ENCODE measurements at regions not wholly inside any gene's neighbourhood (a gene's known extent, or its start where the extent isn't known, plus 50 kb on each side); places are given as distances from the start of the nearest gene placed in this dataset.
"Not testable (repeated sequence)": the region's sequence is repeated elsewhere in the genome, so short reads cannot be mapped to it uniquely, and the experiment has no call there.

DNA sequence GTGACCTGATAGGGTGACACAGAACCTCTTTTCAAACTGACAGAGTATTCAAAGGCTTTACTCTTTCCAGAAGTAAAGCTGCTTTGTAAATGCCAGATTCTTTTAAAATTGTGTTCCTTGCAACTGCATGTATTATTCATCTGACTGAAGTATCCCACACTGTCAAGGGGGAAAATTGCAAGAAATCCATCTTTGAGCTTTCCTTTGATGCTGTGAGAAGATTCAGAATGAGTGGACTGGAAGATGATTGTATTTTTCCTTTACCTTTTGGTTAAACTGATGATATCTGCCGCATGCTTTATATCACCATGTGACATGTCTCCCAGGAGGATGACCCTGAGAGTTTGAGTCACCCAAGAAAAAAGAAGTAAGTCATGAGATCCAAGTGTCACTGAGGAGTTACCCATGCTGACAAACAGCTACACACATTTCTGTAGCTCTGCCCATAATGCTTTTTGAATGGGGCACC is 250.8 kb upstream of the CBLB start:
- DNase-seq (ENCODE audit: low read depth in 2 of 2) = peak in 1 of 2 donors; percentile 16

DNA sequence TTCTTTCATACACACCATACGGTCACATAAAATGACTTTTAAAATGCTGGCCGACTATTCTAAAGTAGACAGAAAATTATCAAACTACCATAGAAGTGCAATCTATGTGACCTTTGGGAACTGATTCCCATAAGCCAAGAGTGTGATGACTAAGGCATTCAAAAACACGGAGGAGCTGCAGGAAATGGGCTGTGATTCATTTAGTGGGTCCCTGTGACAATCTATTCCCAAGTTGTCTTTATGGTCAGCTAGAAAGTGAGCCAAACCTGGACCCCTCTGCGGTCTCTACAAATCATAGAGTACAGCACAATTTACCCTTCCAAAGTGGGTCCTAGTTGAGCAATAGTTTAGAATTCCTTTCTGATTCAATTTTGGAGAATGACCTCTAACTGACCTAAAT is 251.5 kb upstream of the CBLB start:
- DNase-seq (ENCODE audit: low read depth in 2 of 2) = no peak

DNA sequence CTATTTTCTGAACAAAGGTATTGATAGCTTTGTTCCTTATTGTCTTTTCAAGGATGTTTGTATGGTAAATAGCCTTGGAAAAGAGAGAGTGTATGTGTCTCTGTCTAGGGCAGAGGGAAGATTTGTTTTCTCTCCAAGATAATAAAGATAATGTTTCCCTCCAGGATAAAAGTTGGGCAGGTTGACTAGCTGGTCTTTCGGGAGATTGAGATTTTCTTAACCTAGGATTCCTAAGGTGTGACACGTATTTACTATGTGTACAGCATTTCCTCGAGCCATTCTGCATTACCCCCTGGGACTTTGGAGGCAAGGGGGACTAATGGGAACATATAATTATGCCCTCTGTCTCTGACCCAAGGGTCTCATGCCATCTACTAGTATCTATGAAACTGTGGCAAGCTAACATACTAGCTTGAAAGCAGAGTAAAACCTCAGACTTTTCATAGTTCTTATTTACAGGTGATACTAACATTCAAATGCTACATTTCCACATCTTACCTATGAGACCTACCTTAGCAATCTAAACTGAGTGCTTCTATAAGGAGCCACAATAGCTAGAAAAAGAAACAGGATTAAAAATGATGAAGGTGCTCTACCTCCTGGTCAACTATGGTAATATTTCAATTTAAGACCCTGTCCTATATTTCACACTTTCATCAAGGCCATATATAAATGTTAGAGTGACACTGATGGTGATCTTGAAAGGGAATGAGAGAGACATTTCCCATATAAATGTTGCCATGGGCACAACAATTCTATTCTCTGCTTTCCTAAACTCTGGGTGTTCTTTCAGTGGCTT is 252.9 kb upstream of the CBLB start:
- DNase-seq (ENCODE audit: low read depth in 2 of 2) = no peak

DNA sequence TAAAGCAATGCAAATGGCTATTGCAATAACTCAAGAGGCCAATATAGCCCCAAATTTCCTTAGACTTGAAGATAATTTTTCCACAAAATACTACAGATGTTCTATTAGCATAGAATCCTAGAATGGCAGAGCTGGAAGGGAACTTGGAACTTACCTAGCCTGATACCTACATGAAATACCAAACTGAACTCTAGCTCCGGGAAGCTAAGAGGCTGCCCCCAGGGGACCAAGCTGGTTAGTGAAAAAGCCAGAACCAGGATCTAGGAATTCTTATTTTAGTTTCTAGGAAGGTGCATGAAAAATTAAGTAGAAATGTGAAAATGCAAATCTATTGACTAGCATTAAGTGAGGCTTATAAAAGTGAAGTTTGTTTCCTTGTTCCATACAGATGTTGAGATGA is 256.0 kb upstream of the CBLB start:
- DNase-seq (ENCODE audit: low read depth in 2 of 2) = no peak

DNA sequence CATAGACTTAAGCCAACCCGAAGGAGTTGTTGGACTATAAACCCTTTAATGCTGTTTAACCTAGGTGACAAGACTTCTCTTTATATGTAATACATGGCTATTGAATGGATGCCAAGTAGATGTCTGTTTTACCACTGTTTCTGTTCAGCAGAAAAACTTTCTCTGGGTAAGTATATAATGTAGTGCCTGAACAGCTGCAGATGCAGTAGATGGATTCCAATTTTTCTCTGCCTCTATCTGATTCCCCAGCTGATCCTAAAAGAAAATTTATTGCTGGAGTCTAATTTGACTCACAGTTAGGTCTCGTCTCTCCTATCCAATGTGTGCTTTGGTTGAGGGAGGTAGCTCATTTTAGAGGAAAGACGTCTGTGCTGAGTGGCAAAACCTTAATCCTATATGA is 256.5 kb upstream of the CBLB start:
- no peak for DNase-seq (ENCODE audit: low read depth in 2 of 2)

DNA sequence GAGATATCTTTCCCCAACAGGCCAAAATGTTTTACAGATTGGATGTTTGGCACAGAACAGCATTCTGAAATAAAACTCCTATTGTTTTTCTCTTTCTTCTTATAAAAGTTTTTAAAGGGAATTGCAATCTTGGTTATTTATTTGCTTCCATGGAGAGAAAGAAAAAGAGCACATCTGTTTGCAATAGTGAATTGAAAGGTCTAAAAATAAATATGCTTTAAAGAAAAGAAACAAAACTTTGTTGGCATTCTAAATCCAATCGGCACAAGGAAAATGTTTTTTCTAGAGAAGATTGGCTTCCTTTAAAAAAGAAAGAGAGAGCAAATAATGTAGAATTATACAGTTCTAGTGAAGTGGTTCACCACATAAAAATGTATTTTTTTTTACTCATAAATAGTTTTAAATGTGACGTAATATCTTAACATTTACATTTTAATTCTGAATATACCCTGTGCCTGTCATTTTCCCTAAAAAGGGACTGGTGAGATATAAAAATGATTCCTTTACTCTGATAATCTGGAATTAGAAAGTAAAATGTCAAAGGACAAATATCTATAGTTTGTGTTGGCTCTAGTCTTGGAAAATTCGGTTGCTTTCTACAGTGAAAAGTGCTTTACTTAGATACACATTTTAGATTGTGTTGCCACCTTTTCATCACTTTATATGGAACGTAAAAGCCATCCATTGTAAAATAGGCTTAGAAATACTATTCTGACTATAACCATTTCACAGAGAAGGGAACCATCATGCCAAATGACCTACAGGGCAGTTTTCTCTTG is 257.4 kb upstream of the CBLB start:
- DNase-seq (ENCODE audit: low read depth in 2 of 2) = no peak

DNA sequence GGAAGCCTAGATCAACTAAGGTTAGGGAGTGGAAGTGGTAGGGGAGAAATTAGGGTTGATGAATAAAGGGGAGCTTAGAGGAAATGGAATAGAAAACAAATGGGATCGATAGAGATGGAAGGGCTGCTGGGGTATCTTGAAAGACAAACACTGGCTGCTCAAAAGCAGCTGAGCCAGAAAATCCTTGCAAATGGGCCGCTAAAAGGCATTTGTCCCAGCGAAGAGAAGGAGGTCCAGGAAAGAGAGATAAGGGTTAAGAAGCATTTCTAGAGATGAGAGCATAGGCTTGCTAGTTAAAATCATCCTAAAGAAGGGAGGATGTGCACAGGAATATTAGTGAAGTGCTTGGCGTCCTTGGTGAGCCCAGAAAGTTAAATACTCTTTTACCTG is 258.0 kb upstream of the CBLB start:
- DNase-seq (ENCODE audit: low read depth in 2 of 2) = no peak

DNA sequence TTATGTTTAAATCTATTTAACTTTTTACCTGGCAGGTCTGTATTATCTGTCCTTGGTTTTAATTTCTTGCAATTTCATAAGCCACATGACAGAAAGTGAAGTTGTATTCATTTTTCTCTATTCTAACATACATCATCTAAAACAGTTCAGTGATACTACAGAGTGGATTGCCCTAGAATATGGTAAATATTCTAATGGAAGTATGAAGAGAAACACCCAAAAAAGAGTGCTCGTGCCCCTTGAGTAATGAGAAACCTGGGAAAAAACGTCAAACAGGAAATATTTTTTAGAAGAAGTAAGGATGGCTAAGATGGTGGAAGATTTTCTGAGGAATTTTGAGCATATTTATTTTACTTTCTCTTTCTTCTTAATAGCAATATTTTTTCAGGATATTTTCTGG is 261.1 kb upstream of the CBLB start:
- DNase-seq (ENCODE audit: low read depth in 2 of 2) = no peak

DNA sequence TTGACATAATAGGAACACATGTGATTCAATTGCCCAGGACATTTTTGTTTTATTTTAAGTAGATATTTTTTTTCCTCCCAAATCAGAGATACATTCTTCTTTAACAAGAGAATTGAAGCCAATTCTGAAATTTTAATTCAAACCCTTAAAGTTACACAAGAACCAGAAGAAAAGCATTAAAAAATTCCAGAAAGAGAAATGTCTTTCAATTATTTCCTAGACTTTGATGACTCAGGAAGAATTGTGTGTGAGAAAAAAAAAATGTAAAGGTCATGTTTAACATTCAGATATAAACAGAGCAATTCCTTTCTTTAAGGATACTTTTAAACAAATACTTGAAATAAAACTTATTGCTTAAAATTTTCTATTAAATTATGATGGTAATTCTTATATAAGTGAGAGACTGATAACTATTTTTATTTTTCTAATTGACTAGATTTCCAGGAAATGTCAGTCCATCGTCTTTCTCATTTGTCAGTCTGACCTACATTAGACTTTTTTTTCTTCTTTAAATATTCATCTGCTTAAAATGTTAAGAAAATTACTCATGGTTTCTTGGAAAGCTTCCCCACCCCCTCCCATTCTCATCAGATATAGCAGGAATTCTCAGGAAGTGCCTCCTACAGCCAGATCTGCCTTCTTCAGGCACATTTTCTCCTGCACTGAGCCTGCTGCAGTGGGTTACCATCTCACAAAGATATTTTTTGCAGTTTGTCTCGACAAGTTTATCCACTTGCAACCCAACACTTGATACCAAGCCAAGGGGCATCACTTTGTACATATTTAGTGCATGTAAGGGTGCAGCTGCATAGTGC is 261.8 kb upstream of the CBLB start:
- DNase-seq (ENCODE audit: low read depth in 2 of 2) = no peak

DNA sequence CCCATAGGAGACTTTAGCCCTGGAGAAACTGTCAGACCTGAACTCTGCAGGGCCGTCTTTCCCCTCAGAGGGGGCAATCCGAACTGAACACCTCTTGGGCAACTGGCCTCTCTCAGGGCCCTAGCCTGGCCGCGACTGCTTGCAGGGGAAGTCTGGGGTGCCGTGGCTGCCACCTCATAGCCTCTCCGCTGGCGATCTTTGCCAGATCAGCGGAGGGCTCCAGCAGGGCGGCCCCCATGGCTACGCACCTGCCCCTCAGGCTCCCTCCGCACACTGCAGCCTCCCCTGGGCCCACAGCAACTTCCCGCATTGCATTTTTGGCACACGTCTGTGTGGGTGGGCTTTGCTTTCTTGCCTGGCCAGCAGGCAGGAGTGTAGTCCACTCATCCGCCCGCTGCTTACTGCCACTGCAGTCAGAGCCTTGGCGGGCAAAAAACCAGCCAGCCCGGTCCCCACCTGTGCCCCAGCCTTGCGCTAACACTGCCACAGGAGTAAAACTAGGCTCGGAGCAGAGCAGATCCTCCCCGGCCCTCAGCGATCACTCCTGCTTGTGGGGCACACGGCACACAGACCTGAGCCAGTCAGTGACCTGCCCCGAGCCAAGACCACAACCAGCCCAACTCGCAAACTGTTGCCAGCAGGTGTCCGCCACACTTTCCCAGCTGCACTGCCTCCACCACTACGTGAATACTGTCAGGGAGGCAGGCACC is 266.8 kb upstream of the CBLB start:
- DNase-seq (ENCODE audit: low read depth in 2 of 2) = no peak

DNA sequence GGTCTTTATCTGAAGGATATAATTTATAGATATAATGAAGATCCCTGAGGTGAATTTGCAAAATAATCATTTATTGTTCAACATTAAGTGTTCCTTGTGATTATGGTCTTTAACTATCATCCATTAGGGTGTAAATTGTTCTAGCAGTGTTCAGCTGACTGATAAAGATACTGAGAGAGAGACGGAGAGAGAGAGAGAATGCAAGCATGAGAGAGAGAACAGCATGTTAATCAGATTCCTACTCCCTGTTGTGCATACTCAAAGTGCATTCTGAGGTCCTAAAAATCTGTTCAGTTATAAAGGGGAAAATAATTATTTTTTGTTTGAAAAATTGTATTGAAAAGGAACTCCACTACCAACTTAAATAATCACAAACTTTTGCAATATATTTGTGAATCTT is 271.0 kb upstream of the CBLB start:
- no peak for DNase-seq (ENCODE audit: low read depth in 2 of 2)

DNA sequence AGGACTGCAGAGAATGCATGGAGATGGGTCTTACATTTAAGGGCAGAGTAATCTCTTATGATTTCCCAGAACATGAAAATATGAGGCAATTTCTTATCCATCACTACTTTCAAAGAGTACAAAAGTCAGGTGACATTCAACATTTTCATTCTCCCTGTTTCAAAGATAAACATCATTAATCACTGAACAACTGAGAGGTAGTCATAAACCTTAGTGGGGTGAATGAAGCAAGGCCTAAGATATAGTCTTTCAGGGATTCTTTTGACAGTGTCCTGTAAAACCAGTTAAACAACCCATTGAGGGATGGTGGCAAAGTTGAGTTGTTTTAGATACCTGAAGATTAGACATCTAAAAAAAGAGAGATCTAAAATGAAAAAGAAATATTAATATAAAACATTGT is 271.6 kb upstream of the CBLB start:
- no peak for DNase-seq (ENCODE audit: low read depth in 2 of 2)

DNA sequence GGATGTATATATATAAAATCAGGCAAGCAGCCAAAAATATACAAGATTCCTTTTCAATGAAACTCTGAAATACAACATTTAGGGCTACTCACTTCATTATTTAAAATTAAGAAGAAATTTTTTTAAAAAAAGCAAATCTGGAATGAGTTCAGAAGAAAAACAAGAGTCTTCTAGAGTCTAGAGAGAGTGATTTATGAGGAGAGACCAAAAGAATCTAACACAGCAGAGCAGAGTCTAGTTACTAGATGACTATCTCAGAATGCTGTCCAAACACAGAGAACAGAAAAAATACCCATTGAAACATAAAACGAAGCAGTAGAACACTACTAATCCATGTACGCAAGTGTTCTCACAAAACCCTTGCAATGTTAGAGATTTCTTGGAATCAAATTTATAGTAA is 275.2 kb upstream of the CBLB start:
- no peak for DNase-seq (ENCODE audit: low read depth in 2 of 2)

DNA sequence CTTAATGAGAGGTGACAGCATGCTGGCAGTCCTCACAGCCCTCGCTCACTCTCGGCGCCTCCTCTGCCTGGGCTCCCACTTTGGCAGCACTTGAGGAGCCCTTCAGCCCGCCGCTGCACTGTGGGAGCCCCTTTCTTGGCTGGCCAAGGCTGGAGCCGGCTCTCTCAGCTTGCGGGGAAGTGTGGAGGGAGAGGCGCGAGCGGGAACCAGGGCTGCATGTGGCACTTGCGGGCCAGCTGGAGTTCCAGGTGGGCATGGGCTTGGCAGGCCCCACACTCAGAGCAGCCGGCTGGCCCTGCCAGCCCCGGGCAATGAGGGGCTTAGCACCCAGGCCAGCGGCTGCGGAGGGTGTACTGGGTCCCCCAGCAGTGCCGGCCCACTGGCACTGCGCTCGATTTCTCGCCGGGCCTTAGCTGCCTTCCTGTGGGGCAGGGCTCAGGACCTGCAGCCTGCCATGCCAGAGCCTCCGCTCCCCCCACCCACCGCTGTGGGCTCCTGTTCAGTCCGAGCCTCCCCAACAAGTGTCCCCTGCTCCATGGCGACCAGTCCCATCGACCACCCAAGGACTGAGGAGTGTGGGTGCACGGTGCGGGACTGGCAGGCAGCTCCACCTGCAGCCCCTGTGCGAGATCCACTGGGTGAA is 279.7 kb upstream of the CBLB start:
- not testable (repeated sequence) for DNase-seq (ENCODE audit: low read depth in 2 of 2)

DNA sequence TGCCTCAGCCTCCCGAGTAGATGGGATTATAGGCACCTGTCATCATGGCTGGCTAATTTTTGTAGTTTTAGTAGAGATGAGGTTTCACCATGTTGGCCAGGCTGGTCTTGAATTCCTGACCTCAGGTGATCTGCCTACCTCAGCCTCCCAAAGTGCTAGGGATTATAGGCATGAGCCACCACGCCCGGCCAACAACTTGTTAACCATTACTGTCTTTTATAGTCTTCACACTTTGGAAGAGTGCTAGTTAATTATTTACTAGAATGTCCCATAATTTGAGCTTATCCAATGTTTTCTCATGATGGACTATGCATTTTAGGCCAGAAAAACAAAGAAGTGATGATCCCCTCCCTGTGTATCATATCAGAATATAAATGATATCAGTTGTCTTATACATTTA is 288.6 kb upstream of the CBLB start:
- no peak for DNase-seq (ENCODE audit: low read depth in 2 of 2)

DNA sequence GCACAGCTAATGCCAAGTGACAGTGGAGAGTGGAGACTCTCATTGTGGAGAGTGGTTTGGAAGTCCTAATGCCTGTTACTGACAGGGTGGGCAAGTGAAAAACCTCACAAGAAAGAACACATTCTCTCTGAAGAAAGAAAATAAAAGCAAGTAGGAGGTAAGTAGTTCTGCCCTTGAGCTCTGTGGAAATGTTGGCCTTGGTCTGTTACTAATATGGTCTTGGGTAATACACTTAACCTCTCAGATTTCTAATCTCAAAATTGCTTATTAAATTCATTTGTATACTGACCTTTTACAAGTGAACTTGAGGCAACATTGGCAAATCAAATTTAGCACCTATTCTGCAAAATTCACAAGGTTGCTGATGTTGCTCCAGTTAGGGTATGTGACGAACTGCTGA is 291.6 kb upstream of the CBLB start:
- no peak for DNase-seq (ENCODE audit: low read depth in 2 of 2)

DNA sequence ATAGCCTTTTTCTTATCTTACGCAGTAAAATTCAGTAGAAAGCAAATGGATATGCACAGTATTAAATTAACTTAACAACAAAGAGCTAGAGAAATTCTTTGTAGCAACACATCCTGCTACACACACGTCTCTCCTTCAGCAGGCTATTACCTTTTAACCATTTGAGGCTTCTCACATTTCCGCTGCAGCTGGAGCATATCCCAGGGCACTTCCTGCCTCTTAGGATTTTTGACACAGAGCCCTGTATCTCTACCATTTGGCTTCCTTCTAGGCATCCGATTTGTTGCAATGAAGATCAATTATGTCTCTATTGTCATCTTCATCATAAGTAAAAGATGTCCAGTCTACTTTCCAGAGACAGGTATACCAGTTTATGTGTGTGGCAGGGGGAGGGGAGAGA is 292.4 kb upstream of the CBLB start:
- no peak for DNase-seq (ENCODE audit: low read depth in 2 of 2)

DNA sequence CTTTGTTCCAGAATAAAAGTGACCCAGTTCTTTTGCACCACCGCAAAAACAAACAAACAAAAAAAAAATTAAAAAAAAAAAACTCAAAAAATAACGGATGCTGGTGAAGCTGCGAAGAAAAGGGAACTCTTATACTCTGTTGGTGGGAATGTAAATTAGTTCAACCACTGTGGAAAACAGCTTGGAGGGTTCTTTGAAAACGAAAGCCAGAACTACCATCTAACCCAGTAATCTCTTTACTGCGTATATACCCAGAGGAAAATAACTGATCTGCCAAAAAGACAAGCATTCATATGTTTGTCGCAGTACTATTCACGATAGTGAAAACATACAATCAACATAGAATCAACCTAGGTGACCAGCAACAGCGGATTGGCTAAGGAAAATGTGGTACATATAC is 298.9 kb upstream of the CBLB start:
- DNase-seq (ENCODE audit: low read depth in 2 of 2) = no peak

DNA sequence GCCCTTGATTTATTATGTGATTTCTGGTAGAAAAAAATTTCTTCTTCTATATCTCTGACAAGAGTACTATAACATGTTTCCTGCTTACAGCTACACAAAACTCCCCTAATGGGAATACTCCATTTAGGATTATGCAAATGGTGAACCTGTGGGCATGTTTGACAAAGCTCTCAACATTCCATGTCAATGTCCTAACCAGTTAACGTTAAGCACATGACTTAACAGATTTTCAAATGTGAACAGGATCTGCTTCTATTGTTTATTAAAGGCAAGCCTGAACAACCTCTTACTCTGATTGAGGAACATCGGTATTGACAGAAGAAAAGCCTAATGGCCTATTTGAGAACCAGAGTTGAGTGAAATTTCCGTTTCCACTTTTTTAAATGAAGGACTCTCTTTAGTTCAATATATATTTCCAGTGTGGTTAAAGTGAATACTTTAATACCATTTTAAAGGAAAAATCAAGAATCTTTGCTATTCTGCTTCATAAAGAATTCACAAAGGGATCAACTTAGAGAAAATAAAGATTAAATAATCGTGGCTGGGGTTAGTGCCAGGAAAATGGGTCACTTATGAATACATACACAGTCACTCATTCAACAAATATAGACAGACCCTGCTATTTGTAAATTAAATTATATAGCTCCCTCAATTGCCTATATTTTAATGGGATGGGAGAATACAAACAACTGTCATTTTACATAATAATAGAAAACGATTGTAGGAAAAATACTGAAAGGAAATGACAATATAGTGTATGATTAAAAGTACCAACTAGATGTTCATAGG is 300.3 kb upstream of the CBLB start:
- DNase-seq (ENCODE audit: low read depth in 2 of 2) = no peak

DNA sequence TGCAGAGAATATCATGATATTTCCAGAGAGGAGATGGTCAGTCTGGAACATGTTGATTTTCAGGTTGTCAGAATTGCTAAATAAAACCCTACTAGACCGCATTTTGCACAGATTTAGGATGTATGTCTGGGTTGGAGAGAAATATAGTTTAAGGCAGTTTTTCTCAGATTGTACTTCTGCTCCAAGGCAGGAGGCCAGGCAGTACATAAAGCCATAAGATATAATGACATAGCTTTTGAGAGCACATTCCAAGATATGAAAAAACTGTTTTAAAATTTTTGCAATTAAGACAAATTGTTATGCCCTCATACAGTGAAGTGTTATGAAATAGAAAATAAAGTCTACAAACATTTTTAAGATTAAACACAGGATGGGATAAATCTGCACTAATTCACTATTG is 301.8 kb upstream of the CBLB start:
- no peak for DNase-seq (ENCODE audit: low read depth in 2 of 2)

DNA sequence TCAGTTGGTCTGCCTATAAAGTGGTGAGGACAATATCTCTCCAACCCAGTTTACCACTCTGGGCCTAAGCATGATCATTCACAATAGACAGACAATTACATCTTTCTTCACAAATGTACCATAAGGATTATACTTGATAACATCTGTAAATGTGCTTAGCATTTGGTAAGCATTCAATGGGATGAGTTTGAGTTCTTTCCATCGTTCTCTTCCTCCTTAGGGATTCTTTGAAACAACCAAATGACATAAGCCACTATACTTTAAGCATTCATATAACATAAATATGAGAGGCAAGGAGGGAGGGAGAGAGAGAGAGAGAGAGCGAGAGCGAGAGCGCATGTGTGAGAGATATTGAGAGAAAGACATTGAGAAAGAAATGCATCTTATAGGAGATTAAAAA is 303.3 kb upstream of the CBLB start:
- DNase-seq (ENCODE audit: low read depth in 2 of 2) = no peak
